A673 (cell line): ENCODE measurements at regions not wholly inside any gene's neighbourhood (a gene's known extent, or its start where the extent isn't known, plus 50 kb on each side); places are given as distances from the start of the nearest gene placed in this dataset.

ENCODE experiments used
- BruUV-seq: library from RNA; stranded (reverse); fragments of 400-500 nt; replicated peaks from 2 replicates; lab custom pipeline; 2021; lab: Mats Ljungman, UMichigan
- CTCF ChIA-PET: fragments of 300-600 bp; sonication (Branson Sonifier 250); formaldehyde crosslinking; loops from one replicate; lab custom pipeline; 2022; ENCODE audit warnings: antibody characterized with exemption; lab: Charles Lee
- POLR2A ChIA-PET: fragments of 300-600 bp; sonication (Branson Sonifier 250); formaldehyde crosslinking; loops from one replicate; lab custom pipeline; 2022; ENCODE audit warnings: antibody characterized with exemption; ENCODE audit not compliant: low non-redundant PET; lab: Charles Lee
- DNase-seq: peaks from one replicate; pipeline ENCODE4 v3.0.0-alpha.2; 2015; ENCODE audit warnings: low spot score
- H3K27ac ChIP-seq: fragments of 200-600 bp; sonication (generic); 2 replicates; pipeline ENCODE4 v1.5.1; 2016; ENCODE audit warnings: mixed run types, low read depth, mild to moderate bottlenecking, mixed read lengths, antibody characterized with exemption, low read length; ENCODE audit not compliant: poor library complexity, severe bottlenecking
- H3K27me3 ChIP-seq: fragments of 200-600 bp; sonication (generic); replicated peaks from 2 replicates; pipeline ENCODE4 v1.6.1; 2017; ENCODE audit warnings: mixed run types, low read depth, mild to moderate bottlenecking, mixed read lengths, antibody characterized with exemption, low read length; ENCODE audit not compliant: insufficient read depth, poor library complexity
- H3K36me3 ChIP-seq: fragments of 200-600 bp; sonication (generic); 2 replicates; pipeline ENCODE4 v1.6.1; 2016; ENCODE audit warnings: mixed run types, mild to moderate bottlenecking, mixed read lengths, antibody characterized with exemption, low read length; ENCODE audit not compliant: insufficient read depth, poor library complexity, severe bottlenecking
- H3K4me1 ChIP-seq: fragments of 200-600 bp; sonication (generic); 2 replicates; pipeline ENCODE4 v1.6.1; 2017; ENCODE audit warnings: mixed run types, mild to moderate bottlenecking, mixed read lengths, antibody characterized with exemption, low read length; ENCODE audit not compliant: insufficient read depth, poor library complexity, severe bottlenecking
- H3K4me3 ChIP-seq: fragments of 200-600 bp; sonication (generic); 2 replicates; pipeline ENCODE4 v1.5.1; 2016; ENCODE audit warnings: low read depth, mixed run types, mild to moderate bottlenecking, mixed read lengths, low read length; ENCODE audit not compliant: poor library complexity, severe bottlenecking
- H3K9me3 ChIP-seq: fragments of 200-600 bp; sonication (generic); 2 replicates; pipeline ENCODE4 v1.6.1; 2016; ENCODE audit warnings: mixed run types, low read depth, mild to moderate bottlenecking, mixed read lengths, antibody characterized with exemption, low read length; ENCODE audit not compliant: poor library complexity, severe bottlenecking
- CTCF ChIP-seq: fragments of 300-800, 200-600 bp; sonication (generic); conservative IDR thresholded peaks from 2 replicates; pipeline ENCODE4 v1.5.1; 2017; ENCODE audit warnings: low read depth, mild to moderate bottlenecking, antibody characterized with exemption, low read length, moderate library complexity, mixed read lengths
- EZH2 ChIP-seq: fragments of 200-600 bp; sonication (generic); IDR thresholded peaks from 2 replicates; pipeline ENCODE4 v1.6.1; 2017; ENCODE audit warnings: borderline replicate concordance, low read depth, mild to moderate bottlenecking, mixed read lengths, antibody characterized with exemption, low read length; ENCODE audit not compliant: poor library complexity, severe bottlenecking
- intact Hi-C: fragments of 100-400 bp; cut with micrococcal nuclease; formaldehyde crosslinking; loops from one replicate; pipeline ENCODE4 v1.10.0; 2022; ENCODE audit not compliant: unreplicated experiment

DNA sequence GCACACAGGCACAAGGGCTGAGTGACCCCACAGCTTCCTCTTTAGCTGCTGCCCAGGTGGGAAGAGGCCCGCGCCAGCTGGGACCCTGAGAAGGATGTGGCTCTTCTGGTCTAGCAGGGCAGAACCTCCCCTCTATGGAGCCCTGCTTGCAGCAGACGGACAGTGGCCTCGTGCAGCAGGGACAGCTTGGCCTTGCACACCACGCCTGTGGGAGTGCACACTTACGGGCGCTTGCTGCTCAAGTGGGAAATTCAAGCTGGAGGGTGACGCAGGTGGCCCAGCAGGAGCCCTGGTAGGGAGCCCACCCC is 971.4 kb downstream of the BRD1 start:
- no peak overlapping the region for H3K27ac ChIP-seq
- no peak overlapping the region for H3K4me3 ChIP-seq
- no peaks in the 10 kb centered on the region for H3K4me1 ChIP-seq
- intact Hi-C loops: no loop called here
- no peak for TF ChIP-seq EZH2
- TF ChIP-seq CTCF: no peak
- no peak for DNase-seq
- H3K9me3 ChIP-seq: no peaks in the 10 kb centered on the region
- no TSS peak for BruUV-seq
- CTCF ChIA-PET: no interaction called here
- POLR2A ChIA-PET: no interaction called here
- no peaks in the 10 kb centered on the region for H3K36me3 ChIP-seq
- no peaks in the 10 kb centered on the region for H3K27me3 ChIP-seq

- H3K9me3 ChIP-seq: no peaks in the 10 kb centered on the region
- TF ChIP-seq CTCF (no peak), EZH2 (no peak)
- H3K4me3 ChIP-seq: no peak overlapping the region
- POLR2A ChIA-PET: no interaction called here
- no peaks in the 10 kb centered on the region for H3K36me3 ChIP-seq
- H3K27me3 ChIP-seq: no peaks in the 10 kb centered on the region
- CTCF ChIA-PET: no interaction called here
- no peaks in the 10 kb centered on the region for H3K4me1 ChIP-seq
- DNase-seq: no peak
- no TSS peak for BruUV-seq
- H3K27ac ChIP-seq: no peak overlapping the region
- intact Hi-C loops: no loop called here
Measured at GRCh38 chr22:48855593-48856307, 971.9 kb downstream of the BRD1 start.

GRCh38 chr22:48855013-48855412 is 972.7 kb downstream of the BRD1 start:
- TF ChIP-seq EZH2: no peak
- TF ChIP-seq CTCF: no peak
- intact Hi-C loops: no loop called here
- Histone ChIP-seq H3K4me3 (no peak overlapping the region), H3K9me3 (no peaks in the 10 kb centered on the region), H3K4me1 (no peaks in the 10 kb centered on the region), H3K27me3 (no peaks in the 10 kb centered on the region), H3K27ac (no peak overlapping the region), H3K36me3 (no peaks in the 10 kb centered on the region)
- POLR2A ChIA-PET: no interaction called here
- no TSS peak for BruUV-seq
- no peak for DNase-seq
- CTCF ChIA-PET: no interaction called here
